ENCODE measurements at regions not wholly inside any gene's neighbourhood (a gene's known extent, or its start where the extent isn't known, plus 50 kb on each side); places are given as distances from the start of the nearest gene placed in this dataset.

- TF ChIP-seq CTCF (conservative IDR thresholded peaks at IDR 0.05 in 1 of 2, IDR thresholded peaks at IDR 0.05 in 1 of 2; ENCODE audit: extremely low read depth in 1 of 2, insufficient read depth in 1 of 2, low read depth in 1 of 2, low read length in 2 of 2) (no peak), EZH2 (IDR thresholded peaks at IDR 0.05; ENCODE audit: borderline replicate concordance, low read length) (no peak)
These were observed 407.4 kb upstream of the TLE4 start for GRCh38 chr9:79164406-79164805.
